Activated CD4-positive, CD25-positive, alpha-beta regulatory T cell treated with anti-CD3 and anti-CD28 coated beads, Interleukin-2, amount 50 U/mL, for 16 hours (primary cell): ENCODE measurements at regions not wholly inside any gene's neighbourhood (a gene's known extent, or its start where the extent isn't known, plus 50 kb on each side); places are given as distances from the start of the nearest gene placed in this dataset.

Experiments used
- DNase-seq: peaks from one replicate; pipeline ENCODE4 v3.0.0-alpha.2; 2020; ENCODE audit warnings: low read depth, low spot score

GRCh38 chr3:182570946-182571594 lies 222.2 kb upstream of the ATP11B start:
- DNase-seq, result no peak

GRCh38 chr3:182575941-182576340 lies 217.4 kb upstream of the ATP11B start:
- DNase-seq, result no peak

GRCh38 chr3:182583545-182583944 lies 209.8 kb upstream of the ATP11B start:
- no peak for DNase-seq

GRCh38 chr3:182585532-182586150 lies 207.7 kb upstream of the ATP11B start:
- DNase-seq, result no peak

GRCh38 chr3:182592747-182593146 lies 200.6 kb upstream of the ATP11B start:
- no peak for DNase-seq

- no peak for DNase-seq
Measured at GRCh38 chr3:182596676-182597410, 196.5 kb upstream of the ATP11B start.

- DNase-seq, result no peak
Measured at GRCh38 chr3:182597621-182598041, 195.7 kb upstream of the ATP11B start.

- DNase-seq, result no peak
Measured at GRCh38 chr3:182601597-182601996, 191.7 kb upstream of the ATP11B start.

GRCh38 chr3:182603501-182603900 lies 189.8 kb upstream of the ATP11B start:
- DNase-seq, result no peak

- no peak for DNase-seq
Measured at GRCh38 chr3:182605882-182606611, 187.3 kb upstream of the ATP11B start.

GRCh38 chr3:182606905-182607504 lies 186.3 kb upstream of the ATP11B start:
- DNase-seq, result no peak

GRCh38 chr3:182608832-182609231 lies 184.5 kb upstream of the ATP11B start:
- no peak for DNase-seq

- DNase-seq, result no peak
Measured at GRCh38 chr3:182609575-182610156, 183.6 kb upstream of the ATP11B start.

- no peak for DNase-seq
Measured at GRCh38 chr3:182612332-182612731, 181.0 kb upstream of the ATP11B start.

- no peak for DNase-seq
Measured at GRCh38 chr3:182617500-182617899, 175.8 kb upstream of the ATP11B start.

GRCh38 chr3:182618085-182618732 lies 175.1 kb upstream of the ATP11B start:
- DNase-seq, result no peak

GRCh38 chr3:182618981-182619591 lies 174.2 kb upstream of the ATP11B start:
- DNase-seq, result no peak

- DNase-seq, result no peak
Measured at GRCh38 chr3:182620723-182621434, 172.4 kb upstream of the ATP11B start.

GRCh38 chr3:182621435-182622240 lies 171.7 kb upstream of the ATP11B start:
- no peak for DNase-seq
